Occipital lobe (tissue), 1 donor: ENCODE measurements at regions not wholly inside any gene's neighbourhood (a gene's known extent, or its start where the extent isn't known, plus 50 kb on each side); places are given as distances from the start of the nearest gene placed in this dataset.

ENCODE experiments used
- DNase-seq: peaks from one replicate; lab custom pipeline; 2025; lab: John Stamatoyannopoulos, UW

DNA sequence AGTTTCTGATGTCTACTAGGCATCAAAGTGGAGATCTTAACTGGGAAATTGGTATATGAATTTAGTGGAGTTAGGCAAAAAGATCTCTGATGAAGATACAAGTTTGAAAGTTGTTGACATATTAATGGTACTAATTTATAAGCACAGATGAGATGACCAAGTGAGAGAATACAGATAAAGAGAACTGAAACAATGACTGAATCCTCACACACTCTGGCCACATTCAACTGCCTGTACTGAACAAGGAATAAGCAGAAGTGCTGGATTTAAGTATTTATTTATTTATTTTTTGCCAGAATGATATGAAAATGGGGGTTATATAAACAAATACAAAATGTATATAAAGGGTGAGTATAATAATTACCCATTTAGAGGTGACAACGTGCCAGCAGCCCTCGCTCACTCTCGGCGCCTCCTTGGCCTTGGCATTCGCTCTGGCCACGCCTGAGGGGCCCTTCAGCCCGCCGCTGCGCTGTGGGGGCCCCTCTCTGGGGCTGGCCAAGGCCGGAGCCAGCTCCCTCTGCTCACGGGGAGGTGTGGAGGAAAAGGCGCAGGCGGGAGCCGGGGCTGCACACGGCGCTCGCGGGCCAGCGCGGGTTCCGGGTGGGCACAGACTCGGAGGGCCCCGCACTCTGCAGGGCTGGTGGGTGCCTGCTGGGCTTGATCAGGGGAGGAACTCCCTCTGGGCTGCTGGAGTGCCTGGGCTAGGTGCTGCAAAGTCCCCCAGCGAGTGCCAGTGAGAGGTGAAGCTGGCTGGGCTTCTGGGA is 1363.9 kb upstream of the CRIM1 start:
- DNase-seq: no peak

DNA sequence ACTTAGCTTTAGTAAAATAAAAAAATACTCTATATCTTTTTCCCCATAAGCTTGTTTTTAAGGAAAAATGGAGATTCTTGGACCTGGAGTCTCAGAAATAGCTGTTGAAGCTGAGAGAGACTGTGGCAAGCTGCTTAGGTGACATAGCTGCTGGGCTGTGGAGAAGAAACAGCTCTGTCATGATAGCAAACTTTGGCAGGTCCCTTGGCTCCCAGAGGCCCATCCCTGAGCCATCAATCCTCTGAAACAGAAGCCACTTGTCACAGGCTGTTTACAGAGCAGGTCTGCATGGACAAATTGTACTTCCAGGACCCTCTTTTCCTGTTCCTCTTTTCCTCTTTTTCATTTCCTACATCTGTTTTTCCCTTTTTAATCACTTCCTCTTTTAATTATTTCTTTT is 1370.1 kb upstream of the CRIM1 start:
- DNase-seq: no peak

- DNase-seq: no peak
These were observed 1374.9 kb upstream of the CRIM1 start for GRCh38 chr2:34980689-34981088.

DNA sequence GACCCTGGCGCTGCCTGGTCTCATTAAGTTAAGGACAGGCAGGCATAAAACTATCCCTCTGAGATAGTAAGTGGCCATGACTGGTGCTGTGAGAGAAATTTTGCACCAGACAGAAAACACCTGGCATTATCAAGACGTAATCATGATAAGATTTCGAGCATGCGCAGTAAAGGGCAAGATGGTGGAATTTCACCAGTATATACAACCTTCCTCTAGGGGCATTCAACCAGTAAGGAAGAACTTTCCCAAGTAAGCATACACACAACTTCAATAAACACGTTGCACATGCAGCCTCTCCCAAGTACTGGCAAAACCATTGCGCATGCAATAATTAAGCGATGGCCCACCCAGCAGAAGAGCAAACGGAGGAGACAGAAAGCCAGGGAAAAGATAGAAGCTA is 1376.4 kb upstream of the CRIM1 start:
- DNase-seq: no peak

DNA sequence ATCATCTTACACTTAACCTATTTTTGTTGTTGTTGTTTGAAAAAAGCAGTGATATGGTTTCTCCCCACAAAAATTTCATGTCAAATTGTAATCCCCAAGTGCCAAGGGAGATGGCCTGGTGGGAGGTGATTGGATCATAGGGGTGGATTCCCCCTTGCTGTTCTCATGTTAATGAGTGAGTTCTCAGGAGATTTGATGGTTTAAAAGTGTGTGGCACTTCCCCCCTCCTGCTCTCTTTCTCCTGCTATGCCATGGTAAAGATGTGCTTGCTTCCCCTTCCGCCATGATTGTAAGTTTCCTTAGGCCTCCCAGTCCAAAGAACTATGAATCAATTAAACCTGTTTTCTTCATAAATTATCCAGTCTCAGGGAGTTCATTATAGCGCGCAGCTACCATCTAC is 1362.7 kb upstream of the FAM98A start:
- no peak for DNase-seq

DNA sequence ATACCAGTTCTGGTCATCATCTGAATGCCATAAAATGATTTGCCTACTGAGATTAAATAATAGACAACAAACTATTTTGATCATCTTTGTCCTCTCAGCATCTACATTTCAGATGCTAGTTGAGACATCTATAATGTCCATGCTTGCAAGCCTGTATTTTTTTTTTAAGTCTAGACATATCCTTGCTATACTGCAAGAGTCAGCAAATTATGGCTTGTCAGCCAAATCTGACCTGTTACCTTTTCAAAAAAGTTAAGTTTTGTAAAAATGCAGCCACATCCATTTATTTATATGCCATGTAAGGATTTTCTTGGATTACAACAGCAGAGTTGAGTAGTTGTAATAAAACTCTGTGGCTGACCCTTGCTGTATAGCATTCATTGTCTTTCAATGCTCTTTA is 1355.7 kb upstream of the FAM98A start:
- DNase-seq: no peak

DNA sequence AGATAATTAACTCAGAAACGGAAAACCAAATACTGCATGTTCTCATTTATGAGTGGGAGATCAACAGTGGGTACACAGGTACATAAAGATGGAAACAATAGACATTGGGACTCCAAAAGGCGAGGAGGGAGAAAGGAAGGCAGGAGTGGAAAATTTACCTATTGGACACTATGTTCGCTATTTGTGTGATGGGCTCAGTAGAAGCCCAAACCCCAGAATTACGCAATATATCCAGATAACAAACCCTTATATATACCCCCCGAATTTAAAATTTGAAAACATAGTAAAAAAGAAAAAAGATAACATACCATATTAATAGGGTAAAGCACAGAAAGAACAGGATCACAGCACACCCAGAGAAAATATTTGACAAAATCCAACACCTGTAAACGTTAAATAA is 1351.7 kb upstream of the FAM98A start:
- DNase-seq: no peak

- no peak for DNase-seq
These were observed 1350.2 kb upstream of the FAM98A start for GRCh38 chr2:34949316-34949715.

GRCh38 chr2:34936089-34936488 is 1337.0 kb upstream of the FAM98A start:
- no peak for DNase-seq

GRCh38 chr2:34912084-34912483 is 1313.0 kb upstream of the FAM98A start:
- no peak for DNase-seq

- DNase-seq: no peak
These were observed 1311.0 kb upstream of the FAM98A start for GRCh38 chr2:34909992-34910705.

DNA sequence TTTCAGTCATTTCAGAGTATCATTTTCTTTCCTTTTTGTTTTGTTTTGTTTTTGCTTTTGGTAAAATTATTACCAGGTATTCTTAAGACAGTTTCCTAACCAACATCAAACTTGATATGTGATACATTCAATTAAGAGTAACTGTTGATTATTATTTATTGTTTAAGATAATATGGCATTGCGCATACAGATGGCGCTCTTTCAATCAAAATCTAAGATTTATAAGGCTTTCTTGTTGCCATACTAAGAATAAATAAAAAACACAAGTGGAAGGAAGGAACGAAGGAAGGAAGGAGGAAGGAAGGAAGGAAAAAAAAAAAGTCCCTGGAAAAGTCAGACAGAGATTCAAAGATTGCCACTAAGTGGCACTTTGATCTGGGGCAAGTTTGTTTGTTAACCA is 1308.7 kb upstream of the FAM98A start:
- DNase-seq: no peak

DNA sequence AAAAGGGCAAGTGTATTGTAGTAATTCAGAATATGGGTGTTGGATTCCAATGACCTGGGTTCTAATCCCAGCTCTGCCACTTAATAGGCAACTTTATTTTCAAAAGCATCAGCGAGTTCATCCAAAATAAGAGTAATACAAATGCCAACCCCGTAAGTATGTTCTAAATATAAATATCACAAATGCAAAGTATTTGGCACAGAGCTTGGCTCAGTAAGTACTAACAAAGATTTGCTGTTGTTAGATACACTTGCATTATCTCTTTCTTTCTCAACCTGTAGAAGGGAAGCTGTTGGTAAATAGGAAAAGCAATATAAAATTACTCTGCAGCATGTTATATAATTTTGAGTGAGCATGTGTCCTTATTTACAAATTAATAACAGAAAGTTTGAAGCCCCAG is 1302.6 kb upstream of the FAM98A start:
- DNase-seq: no peak

DNA sequence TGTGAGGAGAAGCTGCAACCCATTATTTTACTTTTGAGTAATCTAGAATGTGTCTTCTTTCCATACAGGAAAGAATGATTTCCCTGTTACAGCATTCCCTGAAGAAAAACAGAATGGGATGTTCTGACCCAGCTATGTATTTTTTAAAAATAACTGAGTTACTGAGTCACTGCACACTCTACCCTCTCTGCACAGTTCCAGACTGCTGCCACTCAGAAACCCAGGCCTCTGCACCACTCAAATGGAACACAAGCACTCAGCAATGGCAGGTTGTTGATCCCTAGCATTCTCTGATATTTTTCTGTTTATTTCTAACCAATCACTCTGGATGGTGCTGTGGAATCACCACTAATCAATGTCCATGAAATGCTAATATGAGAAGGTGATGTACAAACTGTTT is 1300.0 kb upstream of the FAM98A start:
- no peak for DNase-seq

DNA sequence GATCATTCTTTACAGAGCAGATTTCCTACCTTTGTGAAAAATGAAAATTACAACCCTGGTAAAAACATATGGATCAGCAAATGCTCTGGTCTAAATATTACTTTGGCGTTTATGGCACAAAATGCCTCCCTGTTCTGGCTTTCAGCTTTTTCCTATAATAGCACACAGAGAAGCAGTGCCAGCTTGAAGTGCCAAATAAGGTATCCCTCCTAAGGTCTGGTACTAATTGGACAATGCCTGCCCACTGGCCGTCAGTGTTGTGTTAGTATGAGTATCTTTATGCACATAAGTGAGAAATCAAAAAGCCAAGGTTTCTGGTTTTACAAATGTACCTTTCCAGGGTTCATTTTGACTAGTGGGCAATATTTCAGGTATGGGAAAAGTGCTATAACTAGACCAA is 1293.7 kb upstream of the FAM98A start:
- DNase-seq: no peak

DNA sequence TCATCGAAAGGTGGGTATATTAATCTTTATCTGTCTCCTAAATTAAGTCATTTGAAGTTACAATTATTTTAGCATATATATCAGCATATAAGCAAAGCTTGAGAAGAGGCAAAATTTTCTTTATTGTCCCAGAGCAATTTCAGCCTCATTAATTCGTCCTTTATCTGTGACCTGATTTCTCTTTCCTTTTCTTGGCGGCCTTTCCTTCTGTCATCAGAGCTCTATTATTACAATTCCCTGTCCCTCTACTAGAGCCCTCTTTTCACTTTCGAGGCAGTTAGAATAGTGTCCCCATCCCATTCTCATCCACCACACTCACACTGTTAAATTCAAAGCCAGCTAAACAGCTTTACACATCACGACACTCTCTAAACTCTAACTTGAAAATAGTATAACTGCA is 1293.2 kb upstream of the FAM98A start:
- DNase-seq: no peak

DNA sequence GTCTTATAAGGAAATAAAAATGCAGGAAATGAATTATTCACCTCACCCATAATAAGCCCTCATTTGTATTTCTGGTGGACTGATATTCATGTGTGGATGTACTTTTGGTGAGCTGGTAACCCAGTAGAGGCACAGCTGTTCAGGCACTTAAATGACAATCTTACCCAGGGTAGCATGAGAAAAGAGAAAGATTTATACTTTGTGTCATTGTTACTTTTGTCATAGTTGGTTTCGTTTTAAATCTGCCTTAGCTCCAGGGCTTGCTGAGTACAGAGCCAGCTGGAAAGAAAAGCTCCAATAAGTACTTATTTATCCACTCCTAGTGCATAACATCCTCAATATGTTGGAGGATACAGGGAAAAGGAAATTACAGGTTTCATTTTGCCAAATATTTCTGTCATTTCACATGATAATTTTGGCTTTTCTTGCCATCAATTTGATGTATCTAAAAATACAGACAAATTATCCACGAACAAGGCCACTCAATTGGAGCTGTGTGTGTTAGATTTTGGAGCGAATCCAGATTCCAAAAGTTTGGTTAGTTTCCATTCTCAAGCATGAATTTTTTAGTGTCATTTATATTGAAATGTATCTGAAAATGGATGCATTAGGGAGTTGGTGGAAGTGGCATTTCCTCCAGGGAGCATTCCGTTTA is 1276.1 kb upstream of the FAM98A start:
- no peak for DNase-seq

- no peak for DNase-seq
These were observed 1254.5 kb upstream of the FAM98A start for GRCh38 chr2:34853646-34854045.

DNA sequence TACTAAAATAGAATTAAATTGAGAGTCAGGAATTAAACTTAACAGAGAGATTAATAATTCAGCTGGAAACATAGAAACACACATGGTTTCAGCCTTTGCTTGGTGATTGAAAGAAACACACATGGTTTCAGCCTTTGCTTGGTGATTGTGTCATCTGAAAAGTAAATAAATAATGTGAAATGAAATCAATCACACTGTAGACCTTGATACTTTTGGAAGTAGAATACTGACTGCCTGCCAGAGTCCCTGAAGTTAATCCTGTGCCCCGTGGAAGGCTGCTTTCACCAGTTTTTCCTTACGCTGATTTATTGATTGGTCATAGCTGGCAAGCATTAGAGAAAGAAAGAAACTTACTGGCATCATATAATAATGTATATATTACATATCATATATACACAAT is 1252.7 kb upstream of the FAM98A start:
- no peak for DNase-seq

DNA sequence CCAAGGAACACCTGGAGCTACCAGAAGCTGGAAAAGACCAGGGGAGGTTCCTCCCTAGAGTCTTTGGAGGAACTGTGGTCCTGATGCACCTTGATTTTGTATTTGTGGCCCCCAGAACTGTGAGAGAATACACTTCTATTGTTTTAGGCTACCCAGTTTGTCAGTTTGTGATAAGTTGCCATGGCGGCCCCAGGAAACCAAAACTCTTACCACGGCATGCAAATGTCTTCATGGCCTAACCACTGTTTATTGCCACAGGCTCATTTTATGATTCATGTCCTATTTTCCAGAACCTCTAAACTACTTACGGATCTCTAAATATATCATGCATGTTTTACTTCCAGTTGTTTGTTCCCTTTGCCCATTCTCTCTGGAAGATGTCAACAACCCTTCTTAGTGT is 1250.7 kb upstream of the FAM98A start:
- no peak for DNase-seq

- DNase-seq: no peak
These were observed 1249.6 kb upstream of the FAM98A start for GRCh38 chr2:34848691-34849090.

DNA sequence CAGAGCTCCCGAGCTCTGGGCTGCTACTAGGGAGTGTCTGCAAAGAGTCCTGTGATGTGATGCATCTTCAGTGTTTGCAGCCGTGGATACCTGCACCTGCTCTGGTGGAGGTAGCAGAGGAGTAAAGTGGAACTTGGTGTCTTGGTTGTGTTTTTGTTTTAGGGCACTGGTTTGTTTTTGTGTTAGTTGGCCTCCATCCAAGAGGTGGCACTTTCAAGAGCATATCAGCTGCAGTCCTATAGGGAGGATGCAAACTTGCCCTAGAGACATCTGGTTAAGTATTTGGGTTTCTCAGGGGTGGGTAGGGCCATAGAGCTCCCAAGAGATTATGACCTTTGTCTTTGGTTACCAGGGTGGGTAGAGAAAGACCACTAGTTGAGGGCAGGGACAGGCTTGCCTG is 1249.0 kb upstream of the FAM98A start:
- DNase-seq: no peak

DNA sequence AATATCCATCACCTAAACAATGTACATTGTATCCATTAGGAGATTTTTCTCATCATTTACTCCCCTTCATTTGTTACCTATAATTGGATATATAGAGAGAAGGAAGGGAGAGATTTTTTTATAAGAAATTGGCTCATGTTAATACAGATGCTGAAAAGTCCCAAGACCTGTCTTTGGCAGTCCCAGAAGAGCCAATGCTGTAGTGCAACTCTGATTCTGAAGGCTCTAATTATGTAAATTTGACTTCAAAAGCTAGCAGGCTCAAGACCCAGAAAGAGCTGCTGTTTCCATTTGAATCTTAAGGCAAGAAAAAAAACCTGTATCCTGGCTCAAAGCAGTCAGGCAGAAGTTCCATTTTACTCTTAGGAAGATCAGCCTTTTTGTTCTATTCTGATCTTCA is 1245.5 kb upstream of the FAM98A start:
- no peak for DNase-seq
